Gastroesophageal sphincter (tissue), 3 donors: ENCODE measurements at regions not wholly inside any gene's neighbourhood (a gene's known extent, or its start where the extent isn't known, plus 50 kb on each side); places are given as distances from the start of the nearest gene placed in this dataset.

ENCODE experiments used
- POLR2AphosphoS5 ChIP-seq: sonication (generic); formaldehyde crosslinking; IDR thresholded peaks from one replicate; pipeline ENCODE4 v1.6.1; 2017; ENCODE audit warnings: antibody characterized with exemption
- TF ChIP-seq, protein P1 (sequence below), 4 experiments: fragments of 200-600 bp in 2 of 4; fragments of 450-650 bp in 2 of 4; sonication (generic) in 1 of 4; IDR thresholded peaks; one replicate each; pipeline ENCODE4 v1.5.1; 2017 to 2019; ENCODE audit warnings: antibody characterized with exemption in 4 of 4, mild to moderate bottlenecking in 2 of 4, moderate library complexity in 2 of 4

DNA sequence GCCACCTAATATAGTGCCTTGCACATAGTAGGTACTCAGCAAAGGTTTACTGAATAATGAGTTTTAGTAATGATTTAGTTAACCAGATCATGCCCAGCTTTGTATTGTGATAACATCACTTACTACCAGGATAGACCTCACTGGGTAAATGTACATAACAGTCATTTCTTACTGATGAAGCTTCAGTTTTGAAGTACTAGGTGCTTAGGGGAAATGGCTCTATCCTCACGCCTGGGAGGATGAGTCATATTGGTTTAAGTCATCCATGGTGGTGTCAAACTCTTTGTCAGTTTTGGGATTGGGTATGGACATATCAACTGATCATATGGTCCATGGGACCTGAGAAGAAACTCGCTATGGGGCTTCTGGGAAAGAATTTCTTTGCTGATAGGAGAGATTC lies 90.6 kb upstream of the USP24 start:
- TF ChIP-seq, protein P1, sequence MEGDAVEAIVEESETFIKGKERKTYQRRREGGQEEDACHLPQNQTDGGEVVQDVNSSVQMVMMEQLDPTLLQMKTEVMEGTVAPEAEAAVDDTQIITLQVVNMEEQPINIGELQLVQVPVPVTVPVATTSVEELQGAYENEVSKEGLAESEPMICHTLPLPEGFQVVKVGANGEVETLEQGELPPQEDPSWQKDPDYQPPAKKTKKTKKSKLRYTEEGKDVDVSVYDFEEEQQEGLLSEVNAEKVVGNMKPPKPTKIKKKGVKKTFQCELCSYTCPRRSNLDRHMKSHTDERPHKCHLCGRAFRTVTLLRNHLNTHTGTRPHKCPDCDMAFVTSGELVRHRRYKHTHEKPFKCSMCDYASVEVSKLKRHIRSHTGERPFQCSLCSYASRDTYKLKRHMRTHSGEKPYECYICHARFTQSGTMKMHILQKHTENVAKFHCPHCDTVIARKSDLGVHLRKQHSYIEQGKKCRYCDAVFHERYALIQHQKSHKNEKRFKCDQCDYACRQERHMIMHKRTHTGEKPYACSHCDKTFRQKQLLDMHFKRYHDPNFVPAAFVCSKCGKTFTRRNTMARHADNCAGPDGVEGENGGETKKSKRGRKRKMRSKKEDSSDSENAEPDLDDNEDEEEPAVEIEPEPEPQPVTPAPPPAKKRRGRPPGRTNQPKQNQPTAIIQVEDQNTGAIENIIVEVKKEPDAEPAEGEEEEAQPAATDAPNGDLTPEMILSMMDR (IDR thresholded peaks at IDR 0.05) = no peak
- TF ChIP-seq POLR2AphosphoS5 = no peak
